ENCODE measurements at regions not wholly inside any gene's neighbourhood (a gene's known extent, or its start where the extent isn't known, plus 50 kb on each side); places are given as distances from the start of the nearest gene placed in this dataset.

DNA sequence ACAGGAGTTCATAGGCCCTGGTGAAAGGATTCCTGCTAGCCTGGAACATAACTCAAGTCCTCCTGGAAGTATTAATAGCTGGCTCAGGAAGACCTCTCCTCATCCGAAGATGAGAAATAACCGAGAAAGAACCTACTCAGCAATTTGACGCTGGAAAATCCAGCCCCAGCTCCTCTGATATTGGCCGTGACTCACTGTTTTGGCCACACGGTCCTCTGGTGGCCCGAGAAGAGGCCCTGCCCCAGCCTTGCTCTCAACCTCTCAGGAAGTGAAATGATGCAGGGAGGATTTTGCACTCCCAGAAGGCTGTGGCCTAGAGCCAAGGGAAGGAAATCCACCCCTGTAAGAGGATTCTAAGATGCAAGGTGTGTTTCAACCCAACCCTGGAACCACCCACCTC, 121.6 kb downstream of the MTPAP start:
- in situ Hi-C loops (cut with HindIII; ENCODE audit: low pct_ligation_motif_present, low sequenced_read_pairs): no loop called here
- Histone ChIP-seq H3K4me3 (ENCODE audit: low read depth, low read length) (no peak overlapping the region), H3K27me3 (replicated peaks) (no peaks in the 10 kb centered on the region), H3K27ac (no peak overlapping the region), H3K36me3 (replicated peaks) (no peaks in the 10 kb centered on the region)
- TF ChIP-seq, protein P1, sequence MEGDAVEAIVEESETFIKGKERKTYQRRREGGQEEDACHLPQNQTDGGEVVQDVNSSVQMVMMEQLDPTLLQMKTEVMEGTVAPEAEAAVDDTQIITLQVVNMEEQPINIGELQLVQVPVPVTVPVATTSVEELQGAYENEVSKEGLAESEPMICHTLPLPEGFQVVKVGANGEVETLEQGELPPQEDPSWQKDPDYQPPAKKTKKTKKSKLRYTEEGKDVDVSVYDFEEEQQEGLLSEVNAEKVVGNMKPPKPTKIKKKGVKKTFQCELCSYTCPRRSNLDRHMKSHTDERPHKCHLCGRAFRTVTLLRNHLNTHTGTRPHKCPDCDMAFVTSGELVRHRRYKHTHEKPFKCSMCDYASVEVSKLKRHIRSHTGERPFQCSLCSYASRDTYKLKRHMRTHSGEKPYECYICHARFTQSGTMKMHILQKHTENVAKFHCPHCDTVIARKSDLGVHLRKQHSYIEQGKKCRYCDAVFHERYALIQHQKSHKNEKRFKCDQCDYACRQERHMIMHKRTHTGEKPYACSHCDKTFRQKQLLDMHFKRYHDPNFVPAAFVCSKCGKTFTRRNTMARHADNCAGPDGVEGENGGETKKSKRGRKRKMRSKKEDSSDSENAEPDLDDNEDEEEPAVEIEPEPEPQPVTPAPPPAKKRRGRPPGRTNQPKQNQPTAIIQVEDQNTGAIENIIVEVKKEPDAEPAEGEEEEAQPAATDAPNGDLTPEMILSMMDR (IDR thresholded peaks at IDR 0.05; ENCODE audit: low read depth, low read length, missing control alignments): no peak
- no peak for DNase-seq

DNA sequence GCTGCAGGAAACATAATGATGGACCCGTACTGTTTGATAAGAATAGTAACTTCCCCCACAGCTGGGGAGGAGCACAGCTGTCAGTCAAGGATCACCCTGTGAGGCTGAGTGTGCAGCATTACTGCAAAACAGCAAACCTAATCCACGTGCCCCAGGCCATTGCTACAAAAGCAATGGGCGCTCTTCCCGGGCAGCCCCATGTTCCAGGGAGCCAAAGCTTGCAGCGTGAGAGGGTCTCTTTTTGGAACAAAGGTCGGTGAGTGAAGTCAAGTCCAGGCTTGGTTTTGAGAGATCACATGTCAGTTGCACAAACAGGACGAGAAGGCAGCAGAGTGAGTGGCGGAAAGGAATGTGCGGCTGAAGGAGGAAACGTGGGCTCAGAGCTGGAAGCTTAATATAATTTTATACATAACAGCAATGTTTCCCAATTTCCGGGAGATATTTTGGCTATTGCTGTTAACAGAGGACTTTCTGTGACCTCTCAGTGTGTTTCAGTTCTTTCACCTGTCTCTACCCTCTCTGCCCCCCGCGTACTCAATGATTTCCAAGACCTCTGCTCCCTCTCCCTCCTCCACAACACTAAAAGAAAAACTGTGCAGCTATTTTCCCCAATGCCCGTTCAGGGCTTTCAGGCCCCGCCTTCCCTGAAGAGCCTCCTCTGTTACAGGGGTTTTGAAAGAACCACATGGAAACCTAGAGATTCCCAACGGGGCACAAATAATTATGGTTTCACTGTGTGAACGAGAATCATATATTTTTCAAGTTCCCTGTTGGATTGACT, 128.9 kb downstream of the MTPAP start:
- in situ Hi-C loops (cut with HindIII; ENCODE audit: low pct_ligation_motif_present, low sequenced_read_pairs): no loop called here
- Histone ChIP-seq H3K27ac (peak overlapping the region; percentile 26), H3K4me3 (ENCODE audit: low read depth, low read length) (peak overlapping the region; percentile 24), H3K27me3 (replicated peaks) (no peaks in the 10 kb centered on the region), H3K36me3 (replicated peaks) (no peaks in the 10 kb centered on the region)
- DNase-seq: peak; percentile 34
- TF ChIP-seq, protein P1 (IDR thresholded peaks at IDR 0.05; ENCODE audit: low read depth, low read length, missing control alignments): no peak

DNA sequence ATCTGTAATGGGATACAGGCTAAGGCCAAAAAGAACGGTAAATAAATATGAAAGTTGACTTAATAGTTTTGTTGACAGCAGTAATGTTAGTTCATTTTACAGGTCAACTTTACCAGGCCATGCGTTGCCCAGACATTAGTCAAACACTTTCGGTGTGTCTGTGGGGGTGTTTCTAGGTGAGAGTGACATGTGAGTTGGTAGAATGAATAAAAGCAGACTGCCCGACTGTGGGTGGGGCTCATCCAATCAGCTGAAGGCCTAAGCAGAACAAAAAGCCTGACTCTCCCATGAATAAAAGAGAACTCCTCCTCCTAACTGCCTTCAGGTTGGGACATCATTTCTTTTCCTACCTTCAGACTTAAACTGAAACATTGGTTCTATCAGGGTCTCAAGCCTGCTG, 132.3 kb downstream of the MTPAP start:
- no peak overlapping the region for H3K27ac ChIP-seq
- no peak for DNase-seq
- H3K36me3 ChIP-seq (replicated peaks): no peaks in the 10 kb centered on the region
- H3K4me3 ChIP-seq (ENCODE audit: low read depth, low read length): no peak overlapping the region
- in situ Hi-C loops (cut with HindIII; ENCODE audit: low pct_ligation_motif_present, low sequenced_read_pairs): no loop called here
- TF ChIP-seq, protein P1 (IDR thresholded peaks at IDR 0.05; ENCODE audit: low read depth, low read length, missing control alignments): no peak
- no peaks in the 10 kb centered on the region for H3K27me3 ChIP-seq (replicated peaks)

DNA sequence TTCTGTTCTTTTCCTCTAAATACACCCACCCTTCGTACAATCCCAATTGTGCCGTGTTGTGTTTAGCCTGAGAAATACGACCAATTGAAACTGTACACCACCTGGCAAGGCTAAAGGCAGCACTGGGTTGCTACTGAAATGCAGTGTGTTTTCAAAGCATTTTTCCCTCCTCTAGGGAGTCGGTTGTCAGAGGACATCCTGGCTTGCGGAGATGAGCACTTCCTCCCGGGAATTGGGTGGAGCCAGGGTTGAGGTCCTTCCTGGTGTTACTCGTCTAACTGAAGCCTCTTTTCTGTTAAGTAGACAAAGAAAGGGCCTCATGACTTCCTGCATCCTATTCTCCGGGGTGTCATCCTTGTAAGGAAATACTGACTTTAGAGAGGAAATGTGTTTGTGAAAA, 133.5 kb downstream of the MTPAP start:
- no peaks in the 10 kb centered on the region for H3K27me3 ChIP-seq (replicated peaks)
- no peaks in the 10 kb centered on the region for H3K36me3 ChIP-seq (replicated peaks)
- no peak overlapping the region for H3K27ac ChIP-seq
- TF ChIP-seq, protein P1 (IDR thresholded peaks at IDR 0.05; ENCODE audit: low read depth, low read length, missing control alignments): no peak
- in situ Hi-C loops (cut with HindIII; ENCODE audit: low pct_ligation_motif_present, low sequenced_read_pairs): no loop called here
- DNase-seq: no peak
- no peak overlapping the region for H3K4me3 ChIP-seq (ENCODE audit: low read depth, low read length)

DNA sequence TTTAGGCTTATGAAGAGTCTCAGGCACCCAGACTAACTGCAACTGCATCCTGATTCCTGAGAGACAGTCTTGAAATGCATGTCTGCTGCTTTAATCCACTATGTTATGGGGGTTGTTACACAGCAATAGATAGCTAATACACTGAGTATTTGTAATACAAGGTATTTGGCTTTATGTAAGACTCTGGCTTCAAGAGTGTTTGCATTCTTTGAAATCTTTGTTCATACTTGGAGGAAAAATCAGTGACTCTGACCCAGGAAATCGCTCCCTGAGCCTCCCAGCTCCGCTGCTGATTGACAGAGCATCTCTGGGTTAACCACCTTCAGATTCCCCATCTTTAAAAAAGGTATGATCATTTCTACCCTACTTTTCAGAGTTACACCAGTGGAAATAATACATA, 133.9 kb downstream of the MTPAP start:
- Histone ChIP-seq H3K27me3 (replicated peaks) (no peaks in the 10 kb centered on the region), H3K36me3 (replicated peaks) (no peaks in the 10 kb centered on the region), H3K27ac (no peak overlapping the region), H3K4me3 (ENCODE audit: low read depth, low read length) (no peak overlapping the region)
- no peak for DNase-seq
- in situ Hi-C loops (cut with HindIII; ENCODE audit: low pct_ligation_motif_present, low sequenced_read_pairs): no loop called here
- TF ChIP-seq, protein P1 (IDR thresholded peaks at IDR 0.05; ENCODE audit: low read depth, low read length, missing control alignments): no peak

DNA sequence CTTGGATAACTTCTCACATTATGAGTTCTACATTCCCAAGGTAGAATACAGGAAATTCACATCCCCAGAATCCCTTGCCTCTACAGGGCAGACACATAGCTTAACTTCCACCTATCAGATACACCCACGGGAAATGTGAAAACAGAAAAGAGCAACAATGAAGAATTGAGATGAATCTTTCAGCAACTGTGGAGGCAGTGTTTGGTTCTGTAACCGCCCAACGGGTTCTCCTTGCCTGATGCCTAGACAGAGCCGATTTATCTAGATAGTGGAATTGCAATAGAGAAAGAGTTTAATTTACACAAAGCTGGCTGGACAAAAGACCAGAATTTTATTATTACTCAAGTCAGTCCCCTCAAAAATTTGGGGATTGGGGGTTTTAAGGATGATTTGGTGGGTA, 138.8 kb downstream of the MTPAP start:
- Histone ChIP-seq H3K36me3 (replicated peaks) (no peaks in the 10 kb centered on the region), H3K27ac (no peak overlapping the region), H3K27me3 (replicated peaks) (no peaks in the 10 kb centered on the region), H3K4me3 (ENCODE audit: low read depth, low read length) (no peak overlapping the region)
- in situ Hi-C loops (cut with HindIII; ENCODE audit: low pct_ligation_motif_present, low sequenced_read_pairs): no loop called here
- DNase-seq: no peak
- TF ChIP-seq, protein P1 (IDR thresholded peaks at IDR 0.05; ENCODE audit: low read depth, low read length, missing control alignments): no peak
